ENCODE measurements at regions not wholly inside any gene's neighbourhood (a gene's known extent, or its start where the extent isn't known, plus 50 kb on each side); places are given as distances from the start of the nearest gene placed in this dataset.
A peak's percentile ranks its signal among the peaks of the same experiment; 100 is the strongest.
"Not testable (repeated sequence)": the region's sequence is repeated elsewhere in the genome, so short reads cannot be mapped to it uniquely, and the experiment has no call there.

GRCh38 chr22:25398591-25399062, 165.8 kb upstream of the GRK3 start:
- H3K9me3 Mint-ChIP-seq, DNase-seq, H3K36me3 Mint-ChIP-seq, H3K27me3 Mint-ChIP-seq: not testable (repeated sequence)
- Mint-ChIP-seq H3K4me1 (peaks cover 43% of the 10 kb centered on the region), H3K27ac (peak overlapping the region; percentile 45), H3K4me3 (peak overlapping the region; percentile 52)
- ATAC-seq (ENCODE audit: low read depth): peak; percentile 90
- POLR2A ChIA-PET: interaction anchor here (1.3 kb wide), 1 partner anchor 13 kb away, joined by 3 read pairs; no protein-coding TSS in a partner anchor

GRCh38 chr22:25399649-25400151, 164.8 kb upstream of the GRK3 start:
- Mint-ChIP-seq H3K36me3 (peaks cover 5% of the 10 kb centered on the region), H3K4me3 (no peak overlapping the region), H3K9me3 (peaks cover 3% of the 10 kb centered on the region), H3K27ac (no peak overlapping the region), H3K4me1 (peaks cover 50% of the 10 kb centered on the region), H3K27me3 (no peaks in the 10 kb centered on the region)
- POLR2A ChIA-PET: no interaction called here
- ATAC-seq (ENCODE audit: low read depth): no peak
- no peak for DNase-seq

- Mint-ChIP-seq H3K27ac (no peak overlapping the region), H3K27me3 (no peaks in the 10 kb centered on the region), H3K36me3 (no peaks in the 10 kb centered on the region), H3K4me3 (no peak overlapping the region), H3K9me3 (no peaks in the 10 kb centered on the region), H3K4me1 (peaks cover 44% of the 10 kb centered on the region)
- DNase-seq: peak; percentile 24
- ATAC-seq (ENCODE audit: low read depth): no peak
- POLR2A ChIA-PET: interaction anchor here (0.9 to 1.2 kb wide), 2 partner anchors 16 to 39 kb away, joined by 4 read pairs; no protein-coding TSS in a partner anchor
These were observed 162.3 kb upstream of the GRK3 start for GRCh38 chr22:25402160-25402500.

- peak; percentile 22 for DNase-seq
- peaks cover 41% of the 10 kb centered on the region for H3K4me1 Mint-ChIP-seq
- H3K27ac Mint-ChIP-seq: peak overlapping the region; percentile 9
- H3K9me3 Mint-ChIP-seq: no peaks in the 10 kb centered on the region
- H3K27me3 Mint-ChIP-seq: no peaks in the 10 kb centered on the region
- H3K36me3 Mint-ChIP-seq: no peaks in the 10 kb centered on the region
- no peak for ATAC-seq (ENCODE audit: low read depth)
- peak overlapping the region; percentile 95 for H3K4me3 Mint-ChIP-seq
- POLR2A ChIA-PET: interaction anchor here (0.9 to 1.7 kb wide), 2 partner anchors 17 to 38 kb away, joined by 4 to 5 read pairs; no protein-coding TSS in a partner anchor
These were observed 161.8 kb upstream of the GRK3 start for GRCh38 chr22:25402501-25403283.

- Mint-ChIP-seq H3K36me3 (no peaks in the 10 kb centered on the region), H3K27ac (peak overlapping the region; percentile 77), H3K27me3 (no peaks in the 10 kb centered on the region), H3K4me1 (peaks cover 39% of the 10 kb centered on the region), H3K9me3 (no peaks in the 10 kb centered on the region), H3K4me3 (peak overlapping the region; percentile 95)
- DNase-seq (peak; percentile 22), ATAC-seq (ENCODE audit: low read depth) (no peak)
- POLR2A ChIA-PET: interaction anchor here (1.1 to 1.7 kb wide), 2 partner anchors 18 to 44 kb away, joined by 3 to 5 read pairs; no protein-coding TSS in a partner anchor
These were observed 161.1 kb upstream of the GRK3 start for GRCh38 chr22:25403284-25403810.

GRCh38 chr22:25403811-25404471, 160.5 kb upstream of the GRK3 start:
- POLR2A ChIA-PET: interaction anchor here (1.1 to 1.7 kb wide), 2 partner anchors 19 to 44 kb away, joined by 3 to 5 read pairs; no protein-coding TSS in a partner anchor
- H3K36me3 Mint-ChIP-seq: no peaks in the 10 kb centered on the region
- peak overlapping the region; percentile 95 for H3K4me3 Mint-ChIP-seq
- peaks cover 34% of the 10 kb centered on the region for H3K4me1 Mint-ChIP-seq
- DNase-seq (peak; percentile 37), ATAC-seq (ENCODE audit: low read depth) (peak; percentile 11)
- H3K9me3 Mint-ChIP-seq: no peaks in the 10 kb centered on the region
- peak overlapping the region; percentile 77 for H3K27ac Mint-ChIP-seq
- no peaks in the 10 kb centered on the region for H3K27me3 Mint-ChIP-seq

- Mint-ChIP-seq H3K9me3 (no peaks in the 10 kb centered on the region), H3K4me1 (peaks cover 33% of the 10 kb centered on the region), H3K27me3 (no peaks in the 10 kb centered on the region), H3K36me3 (no peaks in the 10 kb centered on the region), H3K27ac (peak overlapping the region; percentile 77), H3K4me3 (peak overlapping the region; percentile 95)
- DNase-seq (no peak), ATAC-seq (ENCODE audit: low read depth) (no peak)
- POLR2A ChIA-PET: interaction anchor here (1.1 to 1.7 kb wide), 2 partner anchors 19 to 43 kb away, joined by 3 to 5 read pairs; no protein-coding TSS in a partner anchor
These were observed 159.9 kb upstream of the GRK3 start for GRCh38 chr22:25404556-25404927.

- ATAC-seq (ENCODE audit: low read depth) (peak; percentile 86), DNase-seq (peak; percentile 83)
- Mint-ChIP-seq H3K27me3 (no peaks in the 10 kb centered on the region), H3K4me3 (peak overlapping the region; percentile 76), H3K27ac (peak overlapping the region; percentile 68), H3K9me3 (no peaks in the 10 kb centered on the region), H3K4me1 (peaks cover 30% of the 10 kb centered on the region), H3K36me3 (no peaks in the 10 kb centered on the region)
- POLR2A ChIA-PET: interaction anchor here (1.7 kb wide), 1 partner anchor 20 kb away, joined by 5 read pairs; no protein-coding TSS in a partner anchor
These were observed 159.3 kb upstream of the GRK3 start for GRCh38 chr22:25404928-25405816.

- no peaks in the 10 kb centered on the region for H3K36me3 Mint-ChIP-seq
- no peaks in the 10 kb centered on the region for H3K27me3 Mint-ChIP-seq
- peak overlapping the region; percentile 77 for H3K27ac Mint-ChIP-seq
- DNase-seq: peak; percentile 28
- peaks cover 35% of the 10 kb centered on the region for H3K4me1 Mint-ChIP-seq
- POLR2A ChIA-PET: no interaction called here
- no peak for ATAC-seq (ENCODE audit: low read depth)
- H3K9me3 Mint-ChIP-seq: no peaks in the 10 kb centered on the region
- peak overlapping the region; percentile 76 for H3K4me3 Mint-ChIP-seq
These were observed 158.5 kb upstream of the GRK3 start for GRCh38 chr22:25405841-25406509.

- Mint-ChIP-seq H3K27me3 (no peaks in the 10 kb centered on the region), H3K36me3 (no peaks in the 10 kb centered on the region), H3K9me3 (no peaks in the 10 kb centered on the region), H3K27ac (peak overlapping the region; percentile 77), H3K4me3 (peak overlapping the region; percentile 76), H3K4me1 (peaks cover 37% of the 10 kb centered on the region)
- DNase-seq: peak; percentile 21
- ATAC-seq (ENCODE audit: low read depth): no peak
- POLR2A ChIA-PET: interaction anchor here (0.7 kb wide), 2 partner anchors 13 to 25 kb away, joined by 3 to 6 read pairs; no protein-coding TSS in a partner anchor
These were observed 157.8 kb upstream of the GRK3 start for GRCh38 chr22:25406510-25407210.

GRCh38 chr22:25407226-25407858, 157.1 kb upstream of the GRK3 start:
- ATAC-seq (ENCODE audit: low read depth) (no peak), DNase-seq (no peak)
- Mint-ChIP-seq H3K9me3 (no peaks in the 10 kb centered on the region), H3K27me3 (no peaks in the 10 kb centered on the region), H3K4me3 (peak overlapping the region; percentile 42), H3K27ac (peak overlapping the region; percentile 18), H3K36me3 (no peaks in the 10 kb centered on the region), H3K4me1 (peaks cover 30% of the 10 kb centered on the region)
- POLR2A ChIA-PET: interaction anchor here (0.7 kb wide), 2 partner anchors 12 to 26 kb away, joined by 3 to 6 read pairs; no protein-coding TSS in a partner anchor
